D721Med (cell line): ENCODE measurements at regions not wholly inside any gene's neighbourhood (a gene's known extent, or its start where the extent isn't known, plus 50 kb on each side); places are given as distances from the start of the nearest gene placed in this dataset.

Experiments used
- DNase-seq: peaks from one replicate; pipeline ENCODE4 v3.0.0; 2011; ENCODE audit warnings: low spot score; ENCODE audit not compliant: insufficient read length
- FAIRE-seq: peaks from 2 replicates; lab custom pipeline; 2011; peaks lifted over from hg19 to GRCh38; lab: Jason Lieb, UNC
- CTCF ChIP-seq: IDR thresholded peaks from 2 replicates; pipeline ENCODE4 v1.5.1; 2012; ENCODE audit warnings: mild to moderate bottlenecking, control low read depth; ENCODE audit not compliant: insufficient read depth; ENCODE audit errors: missing control alignments

GRCh38 chr6:144601221-144601620, 316.1 kb downstream of the UTRN start:
- DNase-seq (no peak), FAIRE-seq (no peak)
- no peak for TF ChIP-seq CTCF

- no peak for TF ChIP-seq CTCF
- DNase-seq: no peak
- FAIRE-seq: no peak
These were observed 317.5 kb downstream of the UTRN start for GRCh38 chr6:144602523-144603180.

- DNase-seq: no peak
- TF ChIP-seq CTCF: no peak
- no peak for FAIRE-seq
These were observed 320.9 kb downstream of the UTRN start for GRCh38 chr6:144606083-144606482.

GRCh38 chr6:144607998-144608735, 323.0 kb downstream of the UTRN start:
- DNase-seq: no peak
- no peak for TF ChIP-seq CTCF
- no peak for FAIRE-seq

- DNase-seq (no peak), FAIRE-seq (no peak)
- no peak for TF ChIP-seq CTCF
These were observed 327.7 kb downstream of the UTRN start for GRCh38 chr6:144612811-144613210.

- TF ChIP-seq CTCF: no peak
- DNase-seq (no peak), FAIRE-seq (no peak)
These were observed 328.7 kb downstream of the UTRN start for GRCh38 chr6:144613859-144614258.

- TF ChIP-seq CTCF: no peak
- DNase-seq: no peak
These were observed 330.7 kb downstream of the UTRN start for GRCh38 chr6:144615870-144616269.

More at GRCh38 chr6:144615870-144616269, 330.7 kb downstream of the UTRN start:
- no peak for FAIRE-seq
